ENCODE measurements at regions not wholly inside any gene's neighbourhood (a gene's known extent, or its start where the extent isn't known, plus 50 kb on each side); places are given as distances from the start of the nearest gene placed in this dataset.
"Not testable (repeated sequence)": the region's sequence is repeated elsewhere in the genome, so short reads cannot be mapped to it uniquely, and the experiment has no call there.

- TF ChIP-seq CTCF (IDR thresholded peaks at IDR 0.05; ENCODE audit: insufficient read depth, low read length, poor library complexity, severe bottlenecking) = no peak
- Histone ChIP-seq H3K36me3 (ENCODE audit: control insufficient read depth, insufficient read depth, low read length) (no peaks in the 10 kb centered on the region), H3K4me3 (ENCODE audit: low read depth, low read length) (no peak overlapping the region), H3K27me3 (ENCODE audit: control insufficient read depth, insufficient read depth, low read length) (no peaks in the 10 kb centered on the region)
- no peak for DNase-seq (ENCODE audit: low read depth)
These were observed 80.0 kb downstream of the SHOX2 start for GRCh38 chr3:158026236-158026635.

GRCh38 chr3:158019897-158020296 lies 86.3 kb downstream of the SHOX2 start:
- DNase-seq (ENCODE audit: low read depth); H3K36me3 ChIP-seq (ENCODE audit: control insufficient read depth, insufficient read depth, low read length); H3K4me3 ChIP-seq (ENCODE audit: low read depth, low read length); H3K27me3 ChIP-seq (ENCODE audit: control insufficient read depth, insufficient read depth, low read length): not testable (repeated sequence)

GRCh38 chr3:158018462-158018861 lies 87.8 kb downstream of the SHOX2 start:
- no peak for TF ChIP-seq CTCF (IDR thresholded peaks at IDR 0.05; ENCODE audit: insufficient read depth, low read length, poor library complexity, severe bottlenecking)
- DNase-seq (ENCODE audit: low read depth) = no peak
- H3K4me3 ChIP-seq (ENCODE audit: low read depth, low read length) = no peak overlapping the region
- H3K27me3 ChIP-seq (ENCODE audit: control insufficient read depth, insufficient read depth, low read length) = no peaks in the 10 kb centered on the region
- no peaks in the 10 kb centered on the region for H3K36me3 ChIP-seq (ENCODE audit: control insufficient read depth, insufficient read depth, low read length)

- no peak for TF ChIP-seq CTCF (IDR thresholded peaks at IDR 0.05; ENCODE audit: insufficient read depth, low read length, poor library complexity, severe bottlenecking)
- Histone ChIP-seq H3K4me3 (ENCODE audit: low read depth, low read length) (no peak overlapping the region), H3K36me3 (ENCODE audit: control insufficient read depth, insufficient read depth, low read length) (no peaks in the 10 kb centered on the region), H3K27me3 (ENCODE audit: control insufficient read depth, insufficient read depth, low read length) (no peaks in the 10 kb centered on the region)
- no peak for DNase-seq (ENCODE audit: low read depth)
These were observed 93.3 kb downstream of the SHOX2 start for GRCh38 chr3:158012901-158013300.

GRCh38 chr3:158005391-158006100 lies 100.7 kb downstream of the SHOX2 start:
- DNase-seq (ENCODE audit: low read depth) = no peak
- H3K4me3 ChIP-seq (ENCODE audit: low read depth, low read length) = no peak overlapping the region
- no peaks in the 10 kb centered on the region for H3K27me3 ChIP-seq (ENCODE audit: control insufficient read depth, insufficient read depth, low read length)
- no peaks in the 10 kb centered on the region for H3K36me3 ChIP-seq (ENCODE audit: control insufficient read depth, insufficient read depth, low read length)
- TF ChIP-seq CTCF (IDR thresholded peaks at IDR 0.05; ENCODE audit: insufficient read depth, low read length, poor library complexity, severe bottlenecking) = no peak

- H3K27me3 ChIP-seq (ENCODE audit: control insufficient read depth, insufficient read depth, low read length) = no peaks in the 10 kb centered on the region
- TF ChIP-seq CTCF (IDR thresholded peaks at IDR 0.05; ENCODE audit: insufficient read depth, low read length, poor library complexity, severe bottlenecking) = no peak
- no peak for DNase-seq (ENCODE audit: low read depth)
- H3K4me3 ChIP-seq (ENCODE audit: low read depth, low read length) = no peak overlapping the region
- no peaks in the 10 kb centered on the region for H3K36me3 ChIP-seq (ENCODE audit: control insufficient read depth, insufficient read depth, low read length)
These were observed 107.0 kb downstream of the SHOX2 start for GRCh38 chr3:157999246-157999645.
